ENCODE measurements at regions not wholly inside any gene's neighbourhood (a gene's known extent, or its start where the extent isn't known, plus 50 kb on each side); places are given as distances from the start of the nearest gene placed in this dataset.

DNA sequence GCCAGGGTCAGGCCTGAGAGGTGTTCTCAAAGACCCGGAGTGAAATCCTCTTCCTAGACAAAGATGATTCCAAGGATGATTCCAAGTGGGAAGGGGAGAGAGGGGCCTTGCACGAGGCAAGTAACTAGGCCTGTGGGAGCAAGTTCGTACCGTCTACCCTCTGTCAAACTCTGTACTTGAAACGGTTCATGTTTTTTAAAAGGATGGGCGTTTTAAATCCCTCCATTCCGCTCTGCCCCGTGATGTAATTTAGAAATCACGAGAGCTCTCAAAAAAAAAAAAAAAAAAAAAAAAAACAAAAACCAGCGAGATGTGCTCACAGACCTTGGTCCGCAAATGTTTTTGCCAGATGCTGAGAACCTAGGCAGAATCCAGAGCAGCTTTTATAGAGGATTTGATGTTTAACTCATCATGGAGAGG, 114.7 kb upstream of the CARD11 start:
- TF ChIP-seq, protein P1, sequence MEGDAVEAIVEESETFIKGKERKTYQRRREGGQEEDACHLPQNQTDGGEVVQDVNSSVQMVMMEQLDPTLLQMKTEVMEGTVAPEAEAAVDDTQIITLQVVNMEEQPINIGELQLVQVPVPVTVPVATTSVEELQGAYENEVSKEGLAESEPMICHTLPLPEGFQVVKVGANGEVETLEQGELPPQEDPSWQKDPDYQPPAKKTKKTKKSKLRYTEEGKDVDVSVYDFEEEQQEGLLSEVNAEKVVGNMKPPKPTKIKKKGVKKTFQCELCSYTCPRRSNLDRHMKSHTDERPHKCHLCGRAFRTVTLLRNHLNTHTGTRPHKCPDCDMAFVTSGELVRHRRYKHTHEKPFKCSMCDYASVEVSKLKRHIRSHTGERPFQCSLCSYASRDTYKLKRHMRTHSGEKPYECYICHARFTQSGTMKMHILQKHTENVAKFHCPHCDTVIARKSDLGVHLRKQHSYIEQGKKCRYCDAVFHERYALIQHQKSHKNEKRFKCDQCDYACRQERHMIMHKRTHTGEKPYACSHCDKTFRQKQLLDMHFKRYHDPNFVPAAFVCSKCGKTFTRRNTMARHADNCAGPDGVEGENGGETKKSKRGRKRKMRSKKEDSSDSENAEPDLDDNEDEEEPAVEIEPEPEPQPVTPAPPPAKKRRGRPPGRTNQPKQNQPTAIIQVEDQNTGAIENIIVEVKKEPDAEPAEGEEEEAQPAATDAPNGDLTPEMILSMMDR (IDR thresholded peaks at IDR 0.05), result no peak
- no peak for TF ChIP-seq POLR2A (IDR thresholded peaks at IDR 0.05)
